Neural crest cell (in vitro differentiated cells): ENCODE measurements at regions not wholly inside any gene's neighbourhood (a gene's known extent, or its start where the extent isn't known, plus 50 kb on each side); places are given as distances from the start of the nearest gene placed in this dataset.

ENCODE experiments used
- DNase-seq: peaks from one replicate; pipeline ENCODE4 v3.0.0; 2021; ENCODE audit warnings: low read depth, mixed read lengths, low spot score
- H3K27ac Mint-ChIP-seq: one replicate; pipeline ENCODE4 v1.8.0; 2021; ENCODE audit warnings: mild to moderate bottlenecking, mixed read lengths; ENCODE audit not compliant: unreplicated experiment
- H3K27me3 Mint-ChIP-seq: 2 replicates; pipeline ENCODE4 v1.8.0; 2021; ENCODE audit warnings: low read depth, mild to moderate bottlenecking, mixed read lengths
- H3K36me3 Mint-ChIP-seq: 2 replicates; pipeline ENCODE4 v1.8.0; 2021; ENCODE audit warnings: low read depth, mild to moderate bottlenecking, mixed read lengths
- H3K4me1 Mint-ChIP-seq: 2 replicates; pipeline ENCODE4 v1.8.0; 2021; ENCODE audit warnings: mixed read lengths
- H3K4me3 Mint-ChIP-seq: one replicate; pipeline ENCODE4 v1.8.0; 2021; ENCODE audit warnings: mild to moderate bottlenecking, mixed read lengths
- H3K9me3 Mint-ChIP-seq: 2 replicates; pipeline ENCODE4 v1.8.0; 2021; ENCODE audit warnings: mixed read lengths
- CTCF ChIP-seq: fragments of 200-600 bp; sonication (generic); conservative IDR thresholded peaks from 2 replicates; pipeline ENCODE4 v1.5.0; 2021; ENCODE audit warnings: antibody characterized with exemption, mild to moderate bottlenecking

- no peaks in the 10 kb centered on the region for H3K27me3 Mint-ChIP-seq
- H3K4me1 Mint-ChIP-seq, result no peaks in the 10 kb centered on the region
- no peak overlapping the region for H3K4me3 Mint-ChIP-seq
- peaks cover 2% of the 10 kb centered on the region for H3K9me3 Mint-ChIP-seq
- TF ChIP-seq CTCF, result no peak
- DNase-seq, result no peak
- H3K36me3 Mint-ChIP-seq, result peaks cover 3% of the 10 kb centered on the region
- no peak overlapping the region for H3K27ac Mint-ChIP-seq
Measured at GRCh38 chr6:137763436-137763835, 103.6 kb upstream of the TNFAIP3 start.

GRCh38 chr6:137763886-137764285 lies 103.2 kb upstream of the TNFAIP3 start:
- H3K27ac Mint-ChIP-seq, result no peak overlapping the region
- peaks cover 3% of the 10 kb centered on the region for H3K36me3 Mint-ChIP-seq
- TF ChIP-seq CTCF, result no peak
- DNase-seq, result no peak
- no peaks in the 10 kb centered on the region for H3K27me3 Mint-ChIP-seq
- peaks cover 2% of the 10 kb centered on the region for H3K9me3 Mint-ChIP-seq
- no peaks in the 10 kb centered on the region for H3K4me1 Mint-ChIP-seq
- no peak overlapping the region for H3K4me3 Mint-ChIP-seq

- Mint-ChIP-seq H3K4me3 (no peak overlapping the region), H3K9me3 (peaks cover 6% of the 10 kb centered on the region), H3K4me1 (no peaks in the 10 kb centered on the region), H3K27me3 (no peaks in the 10 kb centered on the region), H3K36me3 (no peaks in the 10 kb centered on the region), H3K27ac (no peak overlapping the region)
- no peak for TF ChIP-seq CTCF
- no peak for DNase-seq
Measured at GRCh38 chr6:137764464-137764863, 102.6 kb upstream of the TNFAIP3 start.

- no peak overlapping the region for H3K27ac Mint-ChIP-seq
- no peaks in the 10 kb centered on the region for H3K36me3 Mint-ChIP-seq
- no peaks in the 10 kb centered on the region for H3K27me3 Mint-ChIP-seq
- no peak for DNase-seq
- H3K4me3 Mint-ChIP-seq, result no peak overlapping the region
- H3K9me3 Mint-ChIP-seq, result peaks cover 6% of the 10 kb centered on the region
- no peaks in the 10 kb centered on the region for H3K4me1 Mint-ChIP-seq
- TF ChIP-seq CTCF, result no peak
Measured at GRCh38 chr6:137765059-137765458, 102.0 kb upstream of the TNFAIP3 start.

- no peak for TF ChIP-seq CTCF
- Mint-ChIP-seq H3K9me3 (peaks cover 6% of the 10 kb centered on the region), H3K36me3 (no peaks in the 10 kb centered on the region), H3K27me3 (no peaks in the 10 kb centered on the region), H3K4me1 (no peaks in the 10 kb centered on the region), H3K4me3 (no peak overlapping the region), H3K27ac (no peak overlapping the region)
- no peak for DNase-seq
Measured at GRCh38 chr6:137766596-137767370, 100.3 kb upstream of the TNFAIP3 start.
